ENCODE measurements at regions not wholly inside any gene's neighbourhood (a gene's known extent, or its start where the extent isn't known, plus 50 kb on each side); places are given as distances from the start of the nearest gene placed in this dataset.

- H3K4me1 ChIP-seq (ENCODE audit: insufficient read depth, low read length): no peaks in the 10 kb centered on the region
- no peak overlapping the region for H2BK5ac ChIP-seq (ENCODE audit: insufficient read length, low read length)
- H3K9me3 ChIP-seq (ENCODE audit: control insufficient read depth, low read depth, low read length): no peaks in the 10 kb centered on the region
- DNase-seq: no peak
- H3K27ac Mint-ChIP-seq: no peak overlapping the region
- H3K14ac ChIP-seq (ENCODE audit: insufficient read depth, low read length): no peak overlapping the region
- no peak overlapping the region for H2BK120ac ChIP-seq (ENCODE audit: low read depth, low read length, poor library complexity, severe bottlenecking)
- H3K18ac ChIP-seq (ENCODE audit: insufficient read length, low read depth, low read length): no peak overlapping the region
- H3K79me2 ChIP-seq (ENCODE audit: insufficient read depth, low read length): no peaks in the 10 kb centered on the region
- H3K9ac ChIP-seq (ENCODE audit: extremely low read depth, insufficient read length, low read length): no peak overlapping the region
- no peak overlapping the region for H2AFZ ChIP-seq (ENCODE audit: low read length)
- no peaks in the 10 kb centered on the region for H3K27me3 ChIP-seq (ENCODE audit: insufficient read depth, low read length)
- no peak overlapping the region for H3K56ac ChIP-seq (ENCODE audit: insufficient read length, low read depth, low read length)
- no peak overlapping the region for H3T11ph ChIP-seq (ENCODE audit: low read length)
- no peaks in the 10 kb centered on the region for H3K27me3 Mint-ChIP-seq (ENCODE audit: low read depth)
- no peaks in the 10 kb centered on the region for H4K20me1 ChIP-seq (ENCODE audit: control insufficient read depth, insufficient read depth, insufficient read length)
- H3K4me1 Mint-ChIP-seq: no peaks in the 10 kb centered on the region
- no peak overlapping the region for H2BK12ac ChIP-seq (ENCODE audit: insufficient read length, low read depth, low read length)
- no peak overlapping the region for H3K27ac ChIP-seq (ENCODE audit: insufficient read length, low read depth, low read length)
- H2BK15ac ChIP-seq (ENCODE audit: low read depth, low read length): no peak overlapping the region
- no peaks in the 10 kb centered on the region; a peak in 1 of 7 replicates for H3K36me3 Mint-ChIP-seq (ENCODE audit: insufficient read depth in 1 of 3, low read depth in 3 of 3)
- no peak overlapping the region for H3K4ac ChIP-seq (ENCODE audit: low read depth, low read length)
- no CpG with 5 or more reads among the region's 4 CpGs for WGBS (ENCODE audit: extremely low coverage, insufficient read length, low lambda C conversion rate)
- H4K8ac ChIP-seq (replicated peaks; ENCODE audit: insufficient read length, low read depth, low read length): no peak overlapping the region
- H3K23ac ChIP-seq (ENCODE audit: insufficient read length, low read depth, low read length): no peak overlapping the region
- no peaks in the 10 kb centered on the region for H3K79me1 ChIP-seq (ENCODE audit: insufficient read depth, low read depth, low read length, poor library complexity, severe bottlenecking)
- no peak overlapping the region for H4K5ac ChIP-seq (ENCODE audit: insufficient read length, low read depth, low read length)
- no peaks in the 10 kb centered on the region for H3K23me2 ChIP-seq (ENCODE audit: insufficient read length, low read depth, low read length, poor library complexity, severe bottlenecking)
- no peak for TF ChIP-seq CTCF (conservative IDR thresholded peaks at IDR 0.05)
- H2BK20ac ChIP-seq (ENCODE audit: low read depth, low read length, poor library complexity, severe bottlenecking): no peak overlapping the region
- H2AK5ac ChIP-seq (ENCODE audit: insufficient read length, low read length): no peak overlapping the region
- H3K4me2 ChIP-seq (ENCODE audit: insufficient read depth, insufficient read length, low read length): no peak overlapping the region
- no peak overlapping the region for H4K91ac ChIP-seq (ENCODE audit: insufficient read length, low read depth, low read length)
- no peaks in the 10 kb centered on the region for H3K9me3 Mint-ChIP-seq
- H3K4me3 Mint-ChIP-seq: no peak overlapping the region
Measured at GRCh38 chr10:4586776-4587175, 239.2 kb upstream of the AKR1E2 start.
